HG03045 (cell line): ENCODE measurements at regions not wholly inside any gene's neighbourhood (a gene's known extent, or its start where the extent isn't known, plus 50 kb on each side); places are given as distances from the start of the nearest gene placed in this dataset.
"Not testable (repeated sequence)": the region's sequence is repeated elsewhere in the genome, so short reads cannot be mapped to it uniquely, and the experiment has no call there.

Experiments used
- ATAC-seq: cut with Tn5 transposase; IDR thresholded peaks from one replicate; pipeline ENCODE4 v1.9.1; 2021; ENCODE audit warnings: mild to moderate bottlenecking, moderate library complexity; ENCODE audit not compliant: unreplicated experiment

- no peak for ATAC-seq
Measured at GRCh38 chr1:191700922-191701321, 457.3 kb upstream of the RGS18 start.

- no peak for ATAC-seq
Measured at GRCh38 chr1:191702124-191702523, 456.1 kb upstream of the RGS18 start.

DNA sequence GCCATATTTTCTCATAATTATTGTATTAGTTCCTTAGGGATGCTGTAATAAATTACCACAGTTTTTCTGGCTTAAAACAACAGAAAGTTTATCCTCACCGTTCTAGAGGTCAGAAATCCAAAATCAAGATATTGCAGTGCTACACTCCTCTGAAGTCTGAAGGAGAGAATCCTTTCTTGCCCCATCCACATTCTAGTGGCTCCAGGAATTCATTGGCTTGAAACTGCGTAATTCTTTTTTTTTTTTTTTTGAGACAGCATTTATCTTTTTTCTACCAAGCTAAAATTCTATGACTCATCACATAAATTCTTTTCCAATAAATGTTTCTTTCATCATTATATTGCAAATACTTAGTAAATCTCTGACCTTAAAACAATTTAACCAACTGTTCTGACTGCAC is 451.0 kb upstream of the RGS18 start:
- no peak for ATAC-seq

DNA sequence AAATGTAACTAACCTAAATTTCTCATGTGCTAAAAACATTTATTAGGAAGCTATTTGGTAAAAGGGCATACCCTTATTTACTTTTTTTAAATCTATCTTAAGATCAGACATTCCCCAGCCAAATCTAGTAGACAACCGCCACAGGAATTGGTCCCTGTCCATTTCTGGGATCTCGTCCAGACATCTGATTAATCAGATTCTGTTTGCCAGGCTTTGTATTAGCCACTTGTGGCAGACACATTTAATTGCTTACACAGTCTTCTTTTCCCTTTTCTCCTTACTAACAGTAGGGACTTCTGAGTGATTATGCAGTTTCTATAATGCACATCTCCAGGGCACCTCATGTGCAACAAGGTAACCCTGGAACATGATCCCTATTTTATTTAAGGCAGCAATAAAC is 449.0 kb upstream of the RGS18 start:
- ATAC-seq, result no peak

DNA sequence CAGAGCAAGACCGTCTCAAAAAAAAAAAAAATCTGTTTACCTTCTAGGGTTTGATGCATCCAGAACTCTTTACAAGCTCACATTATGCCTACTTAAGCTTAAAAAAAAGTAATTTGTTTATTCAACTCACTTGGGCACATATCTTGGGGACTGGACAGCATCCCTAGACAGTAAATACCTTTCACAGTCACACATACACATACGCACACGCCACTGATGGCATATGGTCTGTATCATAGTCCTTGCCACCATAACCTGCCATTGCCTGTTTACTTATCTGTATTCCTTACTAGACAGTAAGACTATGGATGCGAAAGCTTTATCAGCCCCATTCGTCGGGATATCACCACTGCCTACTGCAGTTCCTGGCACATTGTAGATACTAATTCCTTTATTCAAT is 446.3 kb upstream of the RGS18 start:
- ATAC-seq, result no peak

DNA sequence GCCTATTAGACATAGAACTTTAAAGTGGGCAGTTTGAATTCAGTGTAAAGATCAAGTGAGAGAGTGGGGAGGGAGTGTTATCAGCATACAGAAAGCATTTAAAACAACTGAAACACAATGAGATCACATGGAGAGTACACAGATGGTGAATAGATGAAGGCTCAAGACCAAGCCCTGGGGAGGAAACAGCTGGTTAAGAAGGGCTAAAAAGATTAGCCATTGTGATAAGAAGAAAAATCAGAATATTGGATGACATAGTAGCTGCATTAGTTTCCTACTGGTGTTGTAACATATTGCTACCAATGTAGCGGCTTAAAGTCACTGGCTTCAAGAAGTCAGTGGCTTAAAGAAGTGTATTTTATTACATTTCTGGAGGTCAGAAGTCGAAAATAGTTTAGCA is 443.4 kb upstream of the RGS18 start:
- no peak for ATAC-seq

GRCh38 chr1:191729742-191730141 is 428.5 kb upstream of the RGS18 start:
- ATAC-seq, result no peak

DNA sequence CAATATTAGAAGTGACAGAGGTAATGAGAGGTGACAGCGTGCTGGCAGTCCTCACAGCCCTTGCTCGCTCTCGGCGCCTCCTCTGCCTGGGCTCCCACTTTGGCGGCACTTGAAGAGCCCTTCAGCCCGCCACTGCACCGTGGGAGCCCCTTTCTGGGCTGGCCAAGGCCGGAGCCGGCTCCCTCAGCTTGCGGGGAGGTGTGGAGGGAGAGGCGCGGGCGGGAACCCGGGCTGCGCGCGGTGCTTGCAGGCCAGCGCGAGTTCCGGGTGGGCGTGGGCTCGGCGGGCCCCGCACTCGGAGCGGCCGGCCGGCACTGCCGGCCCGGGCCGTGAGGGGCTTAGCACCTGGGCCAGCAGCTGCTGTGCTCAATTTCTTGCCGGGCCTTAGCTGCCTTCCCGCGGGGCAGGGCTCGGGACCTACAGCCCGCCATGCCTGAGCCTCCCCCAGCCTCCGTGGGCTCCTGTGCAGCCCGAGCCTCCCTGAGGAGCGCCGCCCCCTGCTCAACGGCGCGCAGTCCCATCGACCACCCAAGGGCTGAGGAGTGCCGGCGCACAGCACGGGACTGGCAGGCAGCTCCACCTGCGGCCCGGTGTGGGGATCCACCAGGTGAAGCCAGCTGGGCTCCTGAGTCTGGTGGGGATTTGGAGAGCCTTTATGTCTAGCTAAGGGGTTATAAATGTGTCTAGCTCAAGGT is 426.5 kb upstream of the RGS18 start:
- ATAC-seq, result not testable (repeated sequence)

DNA sequence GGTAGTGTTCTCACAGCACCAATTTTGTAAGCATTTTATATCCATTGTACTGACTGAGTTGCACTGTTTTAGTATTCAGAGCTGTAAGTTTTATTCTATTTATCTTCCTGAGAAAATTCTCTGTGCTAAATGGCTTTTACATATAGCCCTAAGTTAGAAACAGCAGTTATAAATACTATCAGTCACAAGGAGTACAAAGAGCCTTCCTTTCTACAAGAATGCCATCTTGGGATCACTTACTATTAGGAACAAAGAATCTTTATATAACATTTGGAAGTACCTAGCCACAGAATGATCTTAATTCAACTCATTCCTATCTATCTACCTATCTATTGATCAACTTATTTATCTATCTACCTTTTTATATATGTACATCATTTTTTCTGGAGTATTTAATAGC is 423.9 kb upstream of the RGS18 start:
- ATAC-seq, result no peak

GRCh38 chr1:191739544-191739943 is 418.7 kb upstream of the RGS18 start:
- ATAC-seq, result no peak

DNA sequence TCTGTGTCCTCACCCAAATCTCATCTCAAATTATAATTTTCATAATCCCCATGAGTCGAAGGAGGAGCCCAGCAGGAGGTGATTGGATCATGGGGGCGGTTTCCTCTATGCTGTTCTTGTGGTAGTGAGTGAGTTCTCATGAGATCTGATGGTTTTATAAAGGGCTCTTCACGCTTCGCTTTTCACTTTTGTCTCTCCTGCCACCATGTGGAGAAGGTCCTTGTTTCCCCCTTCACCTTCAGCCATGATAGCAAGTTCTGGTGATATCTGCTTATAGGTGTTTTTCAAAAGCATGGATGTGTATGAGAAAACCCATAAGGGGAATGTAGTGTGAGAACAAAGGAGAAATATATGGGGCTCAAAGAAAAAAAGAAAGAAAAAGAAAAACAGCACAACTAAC is 405.9 kb upstream of the RGS18 start:
- no peak for ATAC-seq

DNA sequence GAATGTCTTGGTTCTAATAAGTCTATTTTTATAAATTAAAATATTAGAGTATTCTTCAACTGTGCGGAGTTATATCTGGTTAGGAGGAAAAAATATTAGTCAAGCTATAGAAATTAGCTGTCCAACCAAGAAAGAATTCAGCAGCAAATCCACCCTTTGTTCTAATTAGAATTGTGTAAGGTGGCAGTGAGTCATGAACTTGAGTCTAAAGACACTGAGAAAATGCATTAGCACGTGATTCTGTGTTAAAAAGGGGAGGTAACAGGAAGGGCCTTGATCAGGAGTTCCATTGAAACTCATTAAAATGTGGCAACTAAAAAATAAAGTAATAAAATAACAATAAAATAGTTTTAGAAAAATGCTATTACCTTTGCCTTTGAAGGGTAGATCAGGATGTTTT is 398.2 kb upstream of the RGS18 start:
- no peak for ATAC-seq

DNA sequence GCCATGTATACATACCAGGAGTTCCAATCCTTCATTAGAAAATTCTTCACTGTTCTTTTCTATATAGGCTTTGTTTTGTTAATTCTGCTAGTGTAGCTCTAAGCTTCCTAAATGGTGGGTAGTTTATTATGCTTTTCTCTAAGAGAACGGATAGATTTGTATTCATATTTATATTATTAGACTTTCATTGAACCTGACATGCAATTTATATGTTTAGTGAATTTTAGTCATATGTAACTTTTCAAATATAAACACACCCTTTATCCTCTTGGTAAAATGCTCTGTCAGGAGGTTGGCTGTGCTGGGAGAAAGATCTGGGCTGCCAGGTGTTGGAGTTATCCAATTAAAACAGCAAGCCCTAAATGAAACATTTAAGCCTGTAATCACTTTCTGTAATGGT is 369.7 kb upstream of the RGS18 start:
- ATAC-seq, result no peak

- ATAC-seq, result no peak
Measured at GRCh38 chr1:191798178-191798577, 360.1 kb upstream of the RGS18 start.

- no peak for ATAC-seq
Measured at GRCh38 chr1:191804311-191804710, 354.0 kb upstream of the RGS18 start.

DNA sequence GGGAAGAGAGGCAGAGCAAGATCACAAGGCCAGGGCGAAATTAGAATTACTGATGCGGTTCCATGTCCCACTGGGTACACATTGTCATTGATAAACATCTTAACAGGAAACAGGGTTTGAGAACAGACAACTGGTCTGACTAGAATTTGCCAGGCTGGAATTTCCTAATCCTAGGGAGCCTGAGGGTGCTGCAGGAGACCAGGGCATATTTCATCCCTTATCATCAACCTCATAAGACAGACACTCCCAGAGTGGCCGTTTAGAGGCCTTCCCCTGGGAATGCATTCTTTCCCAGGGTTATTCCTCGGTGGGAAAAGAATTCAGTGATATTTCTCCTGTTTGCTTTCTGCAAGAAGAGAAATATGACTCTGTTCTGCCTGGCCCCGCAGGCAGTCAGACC is 344.7 kb upstream of the RGS18 start:
- ATAC-seq, result not testable (repeated sequence)

- ATAC-seq, result no peak
Measured at GRCh38 chr1:191818198-191818597, 340.1 kb upstream of the RGS18 start.

GRCh38 chr1:191831572-191831971 is 326.7 kb upstream of the RGS18 start:
- ATAC-seq, result no peak

DNA sequence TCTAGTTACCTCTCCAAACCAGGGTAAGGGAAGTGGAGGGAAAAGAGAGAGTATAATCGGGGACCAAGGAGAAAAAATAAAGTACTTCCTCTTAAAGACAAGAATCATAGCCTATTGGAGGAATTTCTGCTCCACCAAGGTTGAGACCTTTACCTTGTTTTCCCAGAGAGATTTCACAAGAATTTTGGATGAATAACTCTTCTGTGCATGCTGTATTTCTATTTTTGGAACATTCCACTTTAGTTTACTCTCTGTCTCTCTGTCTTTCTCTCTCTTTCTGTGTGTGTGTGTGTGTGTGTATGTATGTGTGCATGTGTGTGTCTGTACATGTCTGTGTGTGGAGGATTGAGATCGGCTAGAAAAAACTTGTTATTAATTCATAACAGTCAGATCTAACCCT is 318.4 kb upstream of the RGS18 start:
- ATAC-seq, result no peak

GRCh38 chr1:191851799-191852595 is 306.3 kb upstream of the RGS18 start:
- no peak for ATAC-seq

GRCh38 chr1:191852907-191853306 is 305.4 kb upstream of the RGS18 start:
- ATAC-seq, result no peak

GRCh38 chr1:191857600-191857999 is 300.7 kb upstream of the RGS18 start:
- no peak for ATAC-seq

DNA sequence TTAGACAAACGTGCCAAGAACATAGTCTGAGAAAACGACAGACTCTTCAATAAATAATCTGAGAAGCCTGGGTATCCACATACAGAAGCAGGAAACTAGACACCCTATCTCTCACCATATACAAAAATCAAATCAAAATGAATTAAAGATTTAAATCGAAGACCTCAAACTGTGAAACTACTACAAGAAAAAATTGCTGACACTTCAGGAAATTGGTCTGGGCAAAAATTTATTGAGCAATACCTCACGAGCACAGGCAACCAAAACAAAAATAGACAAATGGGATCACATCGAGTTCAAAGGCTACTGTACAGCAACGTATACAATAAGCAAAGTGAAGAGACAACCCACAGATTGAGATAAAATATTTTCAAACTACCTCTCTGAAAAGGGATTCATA is 292.8 kb upstream of the RGS18 start:
- ATAC-seq, result no peak
